ENCODE measurements at regions not wholly inside any gene's neighbourhood (a gene's known extent, or its start where the extent isn't known, plus 50 kb on each side); places are given as distances from the start of the nearest gene placed in this dataset.

DNA sequence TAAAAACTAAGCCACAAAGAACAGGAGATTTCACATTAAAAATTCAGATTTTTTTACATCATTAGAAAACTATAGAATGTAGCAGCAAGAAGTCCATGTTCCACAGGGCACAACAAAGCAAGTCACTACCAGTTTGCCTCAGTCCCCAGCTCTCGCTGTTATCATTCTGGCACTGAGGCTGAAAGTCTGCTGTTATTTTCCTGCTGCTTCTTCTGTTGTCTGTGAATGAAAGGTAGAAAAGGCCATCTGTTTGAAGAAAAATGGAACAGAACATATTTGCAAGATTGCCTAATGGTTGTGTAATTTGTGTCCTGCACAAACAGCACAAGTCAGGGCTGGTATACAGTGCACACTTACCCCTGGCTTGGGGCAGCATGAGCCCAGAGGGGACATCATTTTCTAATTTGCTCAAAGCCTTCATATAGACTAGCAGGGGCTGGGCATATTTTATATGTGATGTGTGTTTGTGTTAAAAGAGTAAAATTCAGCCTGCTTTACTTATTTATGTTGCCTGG lies 105.6 kb upstream of the COG2 start:
- TF ChIP-seq, protein P1, sequence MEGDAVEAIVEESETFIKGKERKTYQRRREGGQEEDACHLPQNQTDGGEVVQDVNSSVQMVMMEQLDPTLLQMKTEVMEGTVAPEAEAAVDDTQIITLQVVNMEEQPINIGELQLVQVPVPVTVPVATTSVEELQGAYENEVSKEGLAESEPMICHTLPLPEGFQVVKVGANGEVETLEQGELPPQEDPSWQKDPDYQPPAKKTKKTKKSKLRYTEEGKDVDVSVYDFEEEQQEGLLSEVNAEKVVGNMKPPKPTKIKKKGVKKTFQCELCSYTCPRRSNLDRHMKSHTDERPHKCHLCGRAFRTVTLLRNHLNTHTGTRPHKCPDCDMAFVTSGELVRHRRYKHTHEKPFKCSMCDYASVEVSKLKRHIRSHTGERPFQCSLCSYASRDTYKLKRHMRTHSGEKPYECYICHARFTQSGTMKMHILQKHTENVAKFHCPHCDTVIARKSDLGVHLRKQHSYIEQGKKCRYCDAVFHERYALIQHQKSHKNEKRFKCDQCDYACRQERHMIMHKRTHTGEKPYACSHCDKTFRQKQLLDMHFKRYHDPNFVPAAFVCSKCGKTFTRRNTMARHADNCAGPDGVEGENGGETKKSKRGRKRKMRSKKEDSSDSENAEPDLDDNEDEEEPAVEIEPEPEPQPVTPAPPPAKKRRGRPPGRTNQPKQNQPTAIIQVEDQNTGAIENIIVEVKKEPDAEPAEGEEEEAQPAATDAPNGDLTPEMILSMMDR (conservative IDR thresholded peaks at IDR 0.05 in 1 of 2, IDR thresholded peaks at IDR 0.05 in 1 of 2; ENCODE audit: extremely low read depth in 1 of 2, insufficient read depth in 1 of 2, low read depth in 1 of 2, low read length in 2 of 2): no peak
- TF ChIP-seq EZH2 (IDR thresholded peaks at IDR 0.05; ENCODE audit: borderline replicate concordance, low read length): no peak
